Ascending aorta (tissue), 2 donors: ENCODE measurements at regions not wholly inside any gene's neighbourhood (a gene's known extent, or its start where the extent isn't known, plus 50 kb on each side); places are given as distances from the start of the nearest gene placed in this dataset.
A peak's percentile ranks its signal among the peaks of the same experiment; 100 is the strongest.
"Not testable (repeated sequence)": the region's sequence is repeated elsewhere in the genome, so short reads cannot be mapped to it uniquely, and the experiment has no call there.

Source experiments
- DNase-seq, 2 donors: peaks; one replicate each; pipeline ENCODE4 v3.0.0-alpha.2; 2019; ENCODE audit warnings: low spot score in 2 of 2
- H3K27ac ChIP-seq, 2 donors: fragments of 200-600 bp; sonication (generic); one replicate each; pipeline ENCODE4 v1.5.1; 2016 to 2017; ENCODE audit warnings: mild to moderate bottlenecking in 1 of 2
- H3K27me3 ChIP-seq: fragments of 200-600 bp; sonication (generic); one replicate; pipeline ENCODE4 v1.5.1; 2017
- H3K36me3 ChIP-seq, 2 donors: fragments of 200-600 bp; sonication (generic); one replicate each; pipeline ENCODE4 v1.5.1; 2016
- H3K4me1 ChIP-seq, 2 donors: fragments of 200-600 bp; sonication (generic); one replicate each; pipeline ENCODE4 v1.5.1; 2016 to 2017; ENCODE audit warnings: mild to moderate bottlenecking in 1 of 2
- H3K4me3 ChIP-seq, 2 donors: fragments of 200-600 bp; sonication (generic); one replicate each; pipeline ENCODE4 v1.5.1; 2016 to 2017; ENCODE audit warnings: mild to moderate bottlenecking in 1 of 2
- H3K9me3 ChIP-seq, 2 donors: fragments of 200-600 bp; sonication (generic); one replicate each; pipeline ENCODE4 v1.5.1; 2016
- CTCF ChIP-seq, 3 experiments: fragments of 200-600 bp in 2 of 3; fragments of 450-650 bp in 1 of 3; sonication (generic) in 2 of 3; IDR thresholded peaks; one replicate each; pipeline ENCODE4 v1.5.1; 2016 to 2019; ENCODE audit warnings: antibody characterized with exemption in 3 of 3, mild to moderate bottlenecking in 1 of 3, moderate library complexity in 1 of 3
- intact Hi-C: fragments of 100-400 bp; cut with DNase I; formaldehyde crosslinking; loops from one replicate; pipeline ENCODE4 v1.15.1; 2023

GRCh38 chr1:115507901-115508300 is 133.9 kb upstream of the VANGL1 start:
- H3K9me3 ChIP-seq = no peaks in the 10 kb centered on the region
- H3K27ac ChIP-seq = no peak overlapping the region
- no peak overlapping the region for H3K4me3 ChIP-seq
- peaks cover 0 to 5% of the 10 kb centered on the region in 2 donors for H3K4me1 ChIP-seq
- no peaks in the 10 kb centered on the region for H3K27me3 ChIP-seq
- TF ChIP-seq CTCF (IDR thresholded peaks at IDR 0.05) = no peak
- intact Hi-C loops = no loop called here
- no peak for DNase-seq
- no peaks in the 10 kb centered on the region for H3K36me3 ChIP-seq

DNA sequence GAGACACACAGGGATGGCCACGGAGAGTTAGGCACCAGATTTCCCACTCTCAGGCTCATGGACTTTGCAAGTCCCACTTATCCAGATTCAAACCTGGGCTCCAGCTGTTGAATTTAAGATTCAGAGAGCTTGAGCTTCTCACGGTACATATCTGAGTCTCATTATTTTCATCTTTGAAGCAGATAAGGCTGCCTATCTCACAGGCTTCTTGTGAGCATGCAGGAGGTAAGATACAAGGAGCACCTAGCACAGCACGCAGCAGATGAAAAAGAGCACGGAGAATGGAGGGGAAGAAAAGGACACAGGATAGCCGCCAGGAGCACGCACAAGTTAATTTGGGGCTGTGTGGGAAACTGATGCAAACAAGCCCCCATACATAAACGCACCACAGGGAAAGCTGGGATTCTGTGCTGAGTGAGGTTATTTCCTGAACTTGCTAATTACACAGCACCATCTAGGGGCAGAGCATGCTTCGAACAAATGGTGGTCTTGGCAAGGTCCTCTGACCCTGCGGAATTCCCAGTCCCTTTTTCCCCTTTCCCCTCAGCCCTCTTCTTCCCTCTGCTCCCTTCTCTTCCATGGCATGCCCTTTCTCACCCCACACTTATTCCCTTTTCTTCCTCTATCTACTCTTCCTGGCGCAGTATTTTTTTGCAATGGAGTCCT is 134.7 kb upstream of the VANGL1 start:
- no peaks in the 10 kb centered on the region for H3K27me3 ChIP-seq
- no peak overlapping the region for H3K27ac ChIP-seq
- no peak overlapping the region for H3K4me3 ChIP-seq
- TF ChIP-seq CTCF (IDR thresholded peaks at IDR 0.05) = peak in 1 of 3 experiments; percentile 38
- peaks cover 0 to 5% of the 10 kb centered on the region in 2 donors for H3K4me1 ChIP-seq
- no peak for DNase-seq
- intact Hi-C loops = no loop called here
- H3K36me3 ChIP-seq = no peaks in the 10 kb centered on the region
- no peaks in the 10 kb centered on the region for H3K9me3 ChIP-seq

DNA sequence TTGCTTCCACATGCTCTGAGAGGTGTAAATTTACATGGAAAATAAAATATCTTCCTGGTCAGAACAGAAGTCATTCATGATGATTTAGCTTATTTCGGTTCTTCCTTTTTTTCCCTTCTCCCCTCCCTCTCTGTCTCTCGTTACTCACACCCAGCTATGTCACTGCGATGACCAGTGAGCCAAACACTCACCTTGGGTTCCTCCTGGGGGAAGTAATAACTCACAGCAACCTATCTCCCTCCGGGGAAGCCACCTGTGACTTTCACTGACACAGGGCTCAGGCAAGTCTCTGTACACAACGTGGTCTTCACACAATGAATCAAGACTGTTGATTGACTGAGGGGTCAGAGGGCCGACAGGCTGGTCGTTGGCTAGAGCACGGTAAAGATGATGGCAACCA is 135.3 kb upstream of the VANGL1 start:
- no peaks in the 10 kb centered on the region for H3K27me3 ChIP-seq
- peaks cover 0 to 5% of the 10 kb centered on the region in 2 donors for H3K4me1 ChIP-seq
- DNase-seq = no peak
- H3K9me3 ChIP-seq = no peaks in the 10 kb centered on the region
- TF ChIP-seq CTCF (IDR thresholded peaks at IDR 0.05) = no peak
- no peaks in the 10 kb centered on the region for H3K36me3 ChIP-seq
- H3K27ac ChIP-seq = no peak overlapping the region
- H3K4me3 ChIP-seq = no peak overlapping the region
- intact Hi-C loops = no loop called here

DNA sequence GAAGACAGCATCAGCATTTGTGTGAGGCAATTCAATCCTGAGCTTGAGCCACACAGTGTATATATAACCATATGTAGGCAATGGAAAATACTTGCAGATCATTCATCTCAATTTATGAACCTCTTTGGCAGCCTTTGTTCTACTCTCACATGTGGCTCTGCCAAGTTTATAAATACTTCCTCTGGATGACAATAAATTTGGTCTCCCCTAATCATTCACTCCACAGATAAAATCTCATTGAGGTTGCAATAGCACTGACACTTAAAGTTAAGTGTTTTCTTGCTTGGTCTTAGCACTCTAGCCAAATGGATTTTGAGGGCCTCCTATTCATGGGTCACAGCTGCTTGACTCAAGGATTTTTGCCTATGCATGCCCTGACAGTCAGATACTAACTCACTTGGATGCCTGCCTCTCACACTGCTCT is 136.6 kb upstream of the VANGL1 start:
- no peak for DNase-seq
- H3K27ac ChIP-seq = no peak overlapping the region
- H3K36me3 ChIP-seq = no peaks in the 10 kb centered on the region
- intact Hi-C loops = no loop called here
- no peak overlapping the region for H3K4me3 ChIP-seq
- H3K27me3 ChIP-seq = no peaks in the 10 kb centered on the region
- no peaks in the 10 kb centered on the region for H3K9me3 ChIP-seq
- peaks cover 0 to 5% of the 10 kb centered on the region in 2 donors for H3K4me1 ChIP-seq
- TF ChIP-seq CTCF (IDR thresholded peaks at IDR 0.05) = no peak

DNA sequence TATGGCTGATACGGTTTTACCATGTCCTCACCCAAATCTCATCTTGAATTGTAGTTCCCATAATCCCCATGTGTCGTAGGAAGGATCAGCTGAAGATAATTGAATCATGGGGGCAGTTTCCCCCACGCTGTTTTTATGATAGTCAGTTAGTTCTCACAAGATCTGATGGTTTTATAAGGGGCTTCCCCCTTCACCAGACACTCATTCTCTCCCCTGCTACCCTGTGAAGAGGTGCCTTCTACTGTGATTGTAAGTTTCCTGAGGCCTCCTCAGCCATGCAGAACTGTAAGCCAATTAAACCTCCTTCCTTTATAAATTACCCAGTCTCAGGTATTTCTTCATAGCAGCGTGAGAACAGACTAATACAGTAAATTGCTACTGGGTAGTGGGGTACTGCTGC is 139.6 kb upstream of the VANGL1 start:
- intact Hi-C loops = not testable (repeated sequence)

DNA sequence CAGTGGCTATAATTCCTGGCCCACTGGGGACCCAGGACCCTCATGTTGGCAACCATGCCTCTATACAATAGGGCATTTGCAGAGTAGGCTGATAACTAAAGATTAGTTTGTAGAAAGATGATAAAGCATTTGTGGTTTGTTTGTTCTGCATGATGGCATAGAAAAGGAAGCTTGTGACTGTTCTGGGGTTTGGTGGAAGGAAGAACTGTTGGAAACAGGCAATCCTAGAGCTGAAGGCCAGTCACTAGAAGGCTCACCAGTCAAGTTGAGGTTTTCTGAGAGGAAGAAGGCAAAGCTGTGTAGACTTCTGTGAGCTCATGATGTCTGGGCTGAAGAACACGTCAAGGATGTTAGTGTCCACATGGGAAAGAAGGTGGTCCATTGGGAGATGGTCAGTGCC is 140.3 kb upstream of the VANGL1 start:
- intact Hi-C loops = no loop called here
- H3K27ac ChIP-seq = no peak overlapping the region
- H3K27me3 ChIP-seq = no peaks in the 10 kb centered on the region
- no peak for TF ChIP-seq CTCF (IDR thresholded peaks at IDR 0.05)
- no peak for DNase-seq
- H3K36me3 ChIP-seq = no peaks in the 10 kb centered on the region
- no peak overlapping the region for H3K4me3 ChIP-seq
- H3K9me3 ChIP-seq = no peaks in the 10 kb centered on the region
- H3K4me1 ChIP-seq = no peaks in the 10 kb centered on the region

More for the DNA sequence above, 139.6 kb upstream of the VANGL1 start:
- not testable (repeated sequence) for H3K27me3 ChIP-seq, H3K4me1 ChIP-seq, H3K4me3 ChIP-seq, DNase-seq, H3K36me3 ChIP-seq, H3K27ac ChIP-seq, H3K9me3 ChIP-seq
